ENCODE measurements at regions not wholly inside any gene's neighbourhood (a gene's known extent, or its start where the extent isn't known, plus 50 kb on each side); places are given as distances from the start of the nearest gene placed in this dataset.
A peak's percentile ranks its signal among the peaks of the same experiment; 100 is the strongest.
"Not testable (repeated sequence)": the region's sequence is repeated elsewhere in the genome, so short reads cannot be mapped to it uniquely, and the experiment has no call there.

DNA sequence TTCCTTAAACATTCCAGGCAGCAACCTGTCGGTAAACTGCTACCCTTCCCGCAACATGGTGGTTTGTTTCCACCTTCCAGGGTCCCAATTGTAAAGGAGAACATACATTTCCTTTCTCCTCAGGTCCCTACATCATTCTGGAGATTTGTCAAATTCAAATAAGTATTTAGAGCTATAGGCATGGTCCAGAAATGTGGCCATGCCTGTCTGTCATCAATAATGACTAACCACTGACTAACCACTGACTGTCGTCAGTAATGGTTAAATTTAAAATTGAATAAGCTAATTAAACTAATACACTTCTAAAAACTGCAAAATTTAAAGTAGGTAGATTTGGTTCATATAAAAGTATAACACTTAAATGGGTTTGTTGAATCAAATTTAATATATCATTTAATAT lies 984.0 kb upstream of the SLC39A10 start:
- no peak overlapping the region for H3K27ac Mint-ChIP-seq
- H3K36me3 Mint-ChIP-seq (ENCODE audit: low read depth), result no peaks in the 10 kb centered on the region
- no peaks in the 10 kb centered on the region for H3K27me3 Mint-ChIP-seq (ENCODE audit: low read depth)
- no peaks in the 10 kb centered on the region for H3K4me1 Mint-ChIP-seq
- H3K9me3 Mint-ChIP-seq, result no peaks in the 10 kb centered on the region
- no peak overlapping the region for H3K4me3 Mint-ChIP-seq
- TF ChIP-seq, protein P1, sequence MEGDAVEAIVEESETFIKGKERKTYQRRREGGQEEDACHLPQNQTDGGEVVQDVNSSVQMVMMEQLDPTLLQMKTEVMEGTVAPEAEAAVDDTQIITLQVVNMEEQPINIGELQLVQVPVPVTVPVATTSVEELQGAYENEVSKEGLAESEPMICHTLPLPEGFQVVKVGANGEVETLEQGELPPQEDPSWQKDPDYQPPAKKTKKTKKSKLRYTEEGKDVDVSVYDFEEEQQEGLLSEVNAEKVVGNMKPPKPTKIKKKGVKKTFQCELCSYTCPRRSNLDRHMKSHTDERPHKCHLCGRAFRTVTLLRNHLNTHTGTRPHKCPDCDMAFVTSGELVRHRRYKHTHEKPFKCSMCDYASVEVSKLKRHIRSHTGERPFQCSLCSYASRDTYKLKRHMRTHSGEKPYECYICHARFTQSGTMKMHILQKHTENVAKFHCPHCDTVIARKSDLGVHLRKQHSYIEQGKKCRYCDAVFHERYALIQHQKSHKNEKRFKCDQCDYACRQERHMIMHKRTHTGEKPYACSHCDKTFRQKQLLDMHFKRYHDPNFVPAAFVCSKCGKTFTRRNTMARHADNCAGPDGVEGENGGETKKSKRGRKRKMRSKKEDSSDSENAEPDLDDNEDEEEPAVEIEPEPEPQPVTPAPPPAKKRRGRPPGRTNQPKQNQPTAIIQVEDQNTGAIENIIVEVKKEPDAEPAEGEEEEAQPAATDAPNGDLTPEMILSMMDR (IDR thresholded peaks at IDR 0.05; ENCODE audit: unreplicated experiment in 3 of 3), result no peak

DNA sequence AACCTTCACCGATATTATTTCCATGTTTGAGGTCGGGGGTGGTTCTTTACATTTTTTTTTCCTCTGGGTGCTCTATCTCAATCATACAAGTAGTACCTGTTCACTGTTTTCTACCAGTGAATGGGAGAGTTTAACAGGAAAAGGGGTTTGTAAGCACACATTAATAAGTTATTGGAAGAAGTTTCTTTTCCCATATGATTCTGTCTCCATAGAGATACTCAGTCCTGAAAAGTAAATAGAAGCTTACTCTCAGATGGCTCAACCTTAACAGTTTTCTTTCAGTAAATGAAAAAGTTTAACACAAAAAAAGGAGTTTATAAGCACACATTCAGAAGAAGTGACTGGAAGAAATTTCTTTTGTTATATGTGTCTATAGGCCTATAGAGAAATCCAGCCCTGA lies 995.6 kb upstream of the SLC39A10 start:
- no peak overlapping the region for H3K4me3 Mint-ChIP-seq
- no peaks in the 10 kb centered on the region for H3K4me1 Mint-ChIP-seq
- TF ChIP-seq, protein P1 (IDR thresholded peaks at IDR 0.05; ENCODE audit: unreplicated experiment in 3 of 3), result no peak
- no peaks in the 10 kb centered on the region for H3K9me3 Mint-ChIP-seq
- no peak overlapping the region for H3K27ac Mint-ChIP-seq
- H3K36me3 Mint-ChIP-seq (ENCODE audit: low read depth), result no peaks in the 10 kb centered on the region
- no peaks in the 10 kb centered on the region for H3K27me3 Mint-ChIP-seq (ENCODE audit: low read depth)

DNA sequence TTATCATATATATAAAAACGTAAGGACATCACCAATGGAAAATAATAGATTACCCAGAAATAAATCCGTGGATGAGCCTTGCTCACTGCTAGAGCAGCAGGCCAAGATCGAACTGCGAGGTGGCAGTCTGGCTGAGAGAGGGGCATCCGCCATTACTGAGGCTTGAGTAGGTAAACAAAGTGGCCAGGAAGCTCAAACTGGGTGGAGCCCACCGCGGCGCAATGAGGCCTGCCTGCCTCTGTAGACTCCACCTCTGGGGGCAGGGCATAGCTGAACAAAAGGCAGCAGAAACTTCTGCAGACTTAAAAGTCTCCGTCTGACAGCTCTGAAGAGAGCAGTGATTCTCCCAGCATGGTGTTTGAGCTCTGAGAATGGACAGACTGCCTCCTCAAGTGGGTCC lies 1018.0 kb upstream of the SLC39A10 start:
- peaks cover 23% of the 10 kb centered on the region for H3K9me3 Mint-ChIP-seq
- H3K27me3 Mint-ChIP-seq (ENCODE audit: low read depth); H3K4me3 Mint-ChIP-seq; H3K27ac Mint-ChIP-seq; H3K4me1 Mint-ChIP-seq; H3K36me3 Mint-ChIP-seq (ENCODE audit: low read depth): not testable (repeated sequence)

DNA sequence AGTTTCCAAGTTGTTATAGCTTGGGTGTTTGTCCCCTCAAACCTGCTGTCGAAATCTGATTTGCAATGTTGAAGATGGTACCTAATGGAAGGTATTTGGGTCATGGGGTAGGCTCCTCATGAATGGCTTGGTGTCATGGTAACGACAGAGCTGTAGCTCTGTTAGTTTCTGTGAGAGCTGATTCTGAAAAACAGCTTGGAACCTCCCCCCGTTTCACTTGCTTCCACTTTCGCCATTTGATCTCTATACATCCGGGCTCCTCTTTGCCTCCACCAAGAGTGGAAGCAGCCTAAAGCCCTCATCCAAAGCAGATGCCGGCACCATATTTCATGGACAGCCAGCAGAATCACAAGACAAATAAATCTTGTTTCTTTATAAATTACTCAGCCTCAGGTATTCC lies 1035.1 kb upstream of the SLC39A10 start:
- TF ChIP-seq, protein P1 (IDR thresholded peaks at IDR 0.05; ENCODE audit: unreplicated experiment in 3 of 3), result no peak
- Mint-ChIP-seq H3K27me3 (ENCODE audit: low read depth) (no peaks in the 10 kb centered on the region), H3K4me3 (no peak overlapping the region), H3K4me1 (no peaks in the 10 kb centered on the region), H3K9me3 (no peaks in the 10 kb centered on the region), H3K36me3 (ENCODE audit: low read depth) (no peaks in the 10 kb centered on the region), H3K27ac (no peak overlapping the region)

DNA sequence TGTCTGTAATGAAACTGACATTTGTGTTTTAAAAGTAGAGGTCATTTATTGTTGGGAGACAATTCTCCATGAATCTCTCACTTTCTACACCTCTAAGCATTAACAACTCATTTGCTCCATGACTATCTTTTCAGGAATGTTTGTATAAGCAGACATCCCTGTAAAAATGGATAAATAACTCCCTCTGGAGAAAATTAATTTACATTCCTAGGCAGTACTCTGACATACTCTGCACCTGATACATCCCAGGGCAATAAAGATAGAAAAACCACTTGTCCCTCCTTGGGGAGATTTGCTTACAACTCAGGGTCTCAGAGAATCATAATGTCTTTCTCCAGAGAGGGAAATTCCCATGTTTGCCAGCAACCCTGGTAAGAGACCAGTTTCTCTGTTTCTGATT lies 1037.7 kb upstream of the SLC39A10 start:
- Mint-ChIP-seq H3K9me3 (no peaks in the 10 kb centered on the region), H3K4me3 (no peak overlapping the region), H3K27me3 (ENCODE audit: low read depth) (no peaks in the 10 kb centered on the region), H3K4me1 (no peaks in the 10 kb centered on the region), H3K36me3 (ENCODE audit: low read depth) (no peaks in the 10 kb centered on the region), H3K27ac (peak overlapping the region in 1 of 3 experiments; percentile 66)
- TF ChIP-seq, protein P1 (IDR thresholded peaks at IDR 0.05; ENCODE audit: unreplicated experiment in 3 of 3), result no peak

DNA sequence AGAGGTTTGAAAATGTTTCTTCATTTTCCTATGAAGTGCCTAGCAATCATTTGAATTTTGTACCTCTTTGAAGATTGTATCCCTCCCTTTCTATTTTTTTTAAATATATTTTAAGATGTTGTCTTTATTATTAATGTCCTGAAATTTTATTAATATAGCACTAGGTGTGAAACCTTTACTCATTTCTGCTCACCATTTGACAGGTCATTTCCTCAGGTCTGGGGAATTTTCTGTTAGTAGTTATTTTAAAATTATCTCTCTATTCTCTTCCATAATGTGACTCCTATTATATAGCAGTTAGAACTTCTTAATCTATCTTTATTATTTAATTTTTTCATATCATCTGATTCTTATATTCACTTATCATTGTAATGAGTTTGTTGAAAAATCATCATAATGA lies 1038.6 kb upstream of the SLC39A10 start:
- no peaks in the 10 kb centered on the region for H3K27me3 Mint-ChIP-seq (ENCODE audit: low read depth)
- TF ChIP-seq, protein P1 (IDR thresholded peaks at IDR 0.05; ENCODE audit: unreplicated experiment in 3 of 3), result no peak
- no peaks in the 10 kb centered on the region for H3K4me1 Mint-ChIP-seq
- no peak overlapping the region for H3K27ac Mint-ChIP-seq
- H3K36me3 Mint-ChIP-seq (ENCODE audit: low read depth), result no peaks in the 10 kb centered on the region
- H3K9me3 Mint-ChIP-seq, result peaks cover 1% of the 10 kb centered on the region
- no peak overlapping the region for H3K4me3 Mint-ChIP-seq
